ENCODE measurements at regions not wholly inside any gene's neighbourhood (a gene's known extent, or its start where the extent isn't known, plus 50 kb on each side); places are given as distances from the start of the nearest gene placed in this dataset.

DNA sequence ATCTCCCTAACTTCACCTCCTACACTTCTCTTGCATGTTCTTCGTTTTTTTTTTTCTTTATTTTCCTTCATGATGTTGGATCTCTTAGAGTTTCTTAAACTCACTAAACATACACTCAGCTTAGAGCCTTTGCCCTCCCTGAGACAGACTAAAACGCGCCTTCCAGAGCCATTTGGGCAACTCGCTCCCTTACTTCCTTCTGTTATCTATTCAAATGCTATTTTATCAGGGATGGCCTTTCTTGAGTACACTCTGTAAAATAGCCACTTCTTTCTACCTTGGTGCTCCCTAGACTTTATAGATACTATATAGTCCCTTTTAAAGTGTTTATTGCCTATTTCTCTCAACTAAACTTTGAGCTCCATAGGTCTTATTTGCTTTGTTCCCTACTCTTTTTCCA, 598.2 kb upstream of the NECTIN3 start:
- no peak for DNase-seq (ENCODE audit: low read depth in 1 of 2, low spot score in 1 of 2)
- Histone ChIP-seq H3K27ac (replicated peaks) (no peak overlapping the region), H3K27me3 (ENCODE audit: insufficient read depth, poor library complexity, severe bottlenecking) (no peaks in the 10 kb centered on the region), H3K4me3 (replicated peaks; ENCODE audit: insufficient read depth, low read length) (no peak overlapping the region)
- TF ChIP-seq, protein P1, sequence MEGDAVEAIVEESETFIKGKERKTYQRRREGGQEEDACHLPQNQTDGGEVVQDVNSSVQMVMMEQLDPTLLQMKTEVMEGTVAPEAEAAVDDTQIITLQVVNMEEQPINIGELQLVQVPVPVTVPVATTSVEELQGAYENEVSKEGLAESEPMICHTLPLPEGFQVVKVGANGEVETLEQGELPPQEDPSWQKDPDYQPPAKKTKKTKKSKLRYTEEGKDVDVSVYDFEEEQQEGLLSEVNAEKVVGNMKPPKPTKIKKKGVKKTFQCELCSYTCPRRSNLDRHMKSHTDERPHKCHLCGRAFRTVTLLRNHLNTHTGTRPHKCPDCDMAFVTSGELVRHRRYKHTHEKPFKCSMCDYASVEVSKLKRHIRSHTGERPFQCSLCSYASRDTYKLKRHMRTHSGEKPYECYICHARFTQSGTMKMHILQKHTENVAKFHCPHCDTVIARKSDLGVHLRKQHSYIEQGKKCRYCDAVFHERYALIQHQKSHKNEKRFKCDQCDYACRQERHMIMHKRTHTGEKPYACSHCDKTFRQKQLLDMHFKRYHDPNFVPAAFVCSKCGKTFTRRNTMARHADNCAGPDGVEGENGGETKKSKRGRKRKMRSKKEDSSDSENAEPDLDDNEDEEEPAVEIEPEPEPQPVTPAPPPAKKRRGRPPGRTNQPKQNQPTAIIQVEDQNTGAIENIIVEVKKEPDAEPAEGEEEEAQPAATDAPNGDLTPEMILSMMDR (IDR thresholded peaks at IDR 0.05; ENCODE audit: insufficient read depth, low read length): no peak
- no peak for TF ChIP-seq POLR2AphosphoS5 (IDR thresholded peaks at IDR 0.05; ENCODE audit: low read depth)
- no peak for TF ChIP-seq SPI1 (IDR thresholded peaks at IDR 0.05; ENCODE audit: borderline replicate concordance, low read depth)
- no peak for TF ChIP-seq GABPA (IDR thresholded peaks at IDR 0.05; ENCODE audit: low read depth)
- no peak for TF ChIP-seq REST (IDR thresholded peaks at IDR 0.05; ENCODE audit: insufficient replicate concordance, low read depth)

GRCh38 chr3:110474397-110474796, 597.2 kb upstream of the NECTIN3 start:
- Histone ChIP-seq H3K4me3 (replicated peaks; ENCODE audit: insufficient read depth, low read length) (no peak overlapping the region), H3K27ac (replicated peaks) (no peak overlapping the region), H3K27me3 (ENCODE audit: insufficient read depth, poor library complexity, severe bottlenecking) (no peaks in the 10 kb centered on the region)
- no peak for TF ChIP-seq POLR2AphosphoS5 (IDR thresholded peaks at IDR 0.05; ENCODE audit: low read depth)
- no peak for TF ChIP-seq SPI1 (IDR thresholded peaks at IDR 0.05; ENCODE audit: borderline replicate concordance, low read depth)
- TF ChIP-seq, protein P1 (IDR thresholded peaks at IDR 0.05; ENCODE audit: insufficient read depth, low read length): no peak
- no peak for TF ChIP-seq GABPA (IDR thresholded peaks at IDR 0.05; ENCODE audit: low read depth)
- TF ChIP-seq REST (IDR thresholded peaks at IDR 0.05; ENCODE audit: insufficient replicate concordance, low read depth): no peak
- DNase-seq (ENCODE audit: low read depth in 1 of 2, low spot score in 1 of 2): no peak

DNA sequence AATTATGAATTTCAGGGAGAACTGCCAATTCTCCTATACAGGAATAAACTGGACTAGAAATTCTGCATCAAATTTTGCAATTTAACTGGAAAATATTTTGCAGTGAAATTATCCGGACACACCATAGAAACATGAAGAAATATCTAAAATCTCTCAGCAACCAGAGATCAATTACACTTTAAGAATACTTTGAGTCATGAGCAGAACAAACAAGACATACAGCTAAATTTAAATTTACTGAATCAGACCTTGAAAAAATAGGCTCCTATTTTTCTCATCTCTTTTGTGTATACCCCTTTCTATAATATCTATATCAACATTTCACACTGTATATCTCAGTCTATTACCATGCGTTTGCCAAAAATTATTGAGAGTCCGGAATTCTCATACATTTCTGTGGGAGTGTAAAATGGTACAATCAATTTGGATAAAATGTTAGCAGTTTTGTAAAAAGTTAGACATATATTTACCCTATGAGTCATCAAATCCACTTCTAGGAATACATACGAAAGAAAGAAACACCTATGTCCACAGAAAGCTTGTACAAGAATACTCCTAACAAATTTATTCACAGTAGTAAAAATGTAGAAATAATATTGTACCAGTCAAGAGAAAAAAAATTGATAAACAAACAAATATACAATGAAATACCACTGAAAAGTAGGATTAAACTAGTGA, 593.1 kb upstream of the NECTIN3 start:
- Histone ChIP-seq H3K27me3 (ENCODE audit: insufficient read depth, poor library complexity, severe bottlenecking) (no peaks in the 10 kb centered on the region), H3K4me3 (replicated peaks; ENCODE audit: insufficient read depth, low read length) (no peak overlapping the region), H3K27ac (replicated peaks) (no peak overlapping the region)
- no peak for DNase-seq (ENCODE audit: low read depth in 1 of 2, low spot score in 1 of 2)
- TF ChIP-seq GABPA (IDR thresholded peaks at IDR 0.05; ENCODE audit: low read depth): no peak
- TF ChIP-seq REST (IDR thresholded peaks at IDR 0.05; ENCODE audit: insufficient replicate concordance, low read depth): no peak
- TF ChIP-seq SPI1 (IDR thresholded peaks at IDR 0.05; ENCODE audit: borderline replicate concordance, low read depth): no peak
- TF ChIP-seq POLR2AphosphoS5 (IDR thresholded peaks at IDR 0.05; ENCODE audit: low read depth): no peak
